ENCODE measurements at regions not wholly inside any gene's neighbourhood (a gene's known extent, or its start where the extent isn't known, plus 50 kb on each side); places are given as distances from the start of the nearest gene placed in this dataset.

DNA sequence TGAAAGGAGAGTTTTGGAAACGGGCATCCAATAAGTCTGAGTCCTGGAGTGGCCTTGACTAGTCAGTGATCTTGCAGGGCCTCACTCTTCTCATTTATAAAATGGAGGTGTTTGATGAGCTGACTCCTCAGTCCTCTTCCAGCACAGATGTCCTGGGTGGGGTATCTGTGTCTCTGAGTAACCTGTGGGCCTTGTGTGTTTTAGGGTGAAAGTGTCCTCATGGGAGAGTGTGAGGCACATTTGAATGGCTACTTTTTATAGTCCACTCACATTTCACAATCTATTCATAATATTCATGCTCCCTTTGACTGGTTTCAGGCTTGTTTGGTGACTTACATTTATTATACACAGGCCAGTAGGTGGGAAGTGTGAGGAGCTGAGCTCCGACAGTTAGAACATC, 106.4 kb upstream of the CELF4 start:
- no peak for TF ChIP-seq POLR2A (IDR thresholded peaks at IDR 0.05; ENCODE audit: low read depth, low read length)
- TF ChIP-seq, protein P1, sequence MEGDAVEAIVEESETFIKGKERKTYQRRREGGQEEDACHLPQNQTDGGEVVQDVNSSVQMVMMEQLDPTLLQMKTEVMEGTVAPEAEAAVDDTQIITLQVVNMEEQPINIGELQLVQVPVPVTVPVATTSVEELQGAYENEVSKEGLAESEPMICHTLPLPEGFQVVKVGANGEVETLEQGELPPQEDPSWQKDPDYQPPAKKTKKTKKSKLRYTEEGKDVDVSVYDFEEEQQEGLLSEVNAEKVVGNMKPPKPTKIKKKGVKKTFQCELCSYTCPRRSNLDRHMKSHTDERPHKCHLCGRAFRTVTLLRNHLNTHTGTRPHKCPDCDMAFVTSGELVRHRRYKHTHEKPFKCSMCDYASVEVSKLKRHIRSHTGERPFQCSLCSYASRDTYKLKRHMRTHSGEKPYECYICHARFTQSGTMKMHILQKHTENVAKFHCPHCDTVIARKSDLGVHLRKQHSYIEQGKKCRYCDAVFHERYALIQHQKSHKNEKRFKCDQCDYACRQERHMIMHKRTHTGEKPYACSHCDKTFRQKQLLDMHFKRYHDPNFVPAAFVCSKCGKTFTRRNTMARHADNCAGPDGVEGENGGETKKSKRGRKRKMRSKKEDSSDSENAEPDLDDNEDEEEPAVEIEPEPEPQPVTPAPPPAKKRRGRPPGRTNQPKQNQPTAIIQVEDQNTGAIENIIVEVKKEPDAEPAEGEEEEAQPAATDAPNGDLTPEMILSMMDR (IDR thresholded peaks at IDR 0.05; ENCODE audit: extremely low read depth in 1 of 2, insufficient read depth in 1 of 2, low read depth in 1 of 2, low read length in 2 of 2), result no peak
- no peak for TF ChIP-seq JUN (IDR thresholded peaks at IDR 0.05; ENCODE audit: borderline replicate concordance, insufficient read depth, insufficient read length, low read depth)
- no peak for TF ChIP-seq POLR2AphosphoS5 (IDR thresholded peaks at IDR 0.05; ENCODE audit: insufficient read depth, low read depth, low read length)
- TF ChIP-seq EZH2 (IDR thresholded peaks at IDR 0.05; ENCODE audit: borderline replicate concordance, low read depth, low read length, severe bottlenecking), result no peak
- no peak for TF ChIP-seq FOS (IDR thresholded peaks at IDR 0.05; ENCODE audit: borderline replicate concordance, insufficient read depth, low read length)

Data from endothelial cell of umbilical vein (primary cell).